Left cardiac atrium (tissue), 4 donors: ENCODE measurements at regions not wholly inside any gene's neighbourhood (a gene's known extent, or its start where the extent isn't known, plus 50 kb on each side); places are given as distances from the start of the nearest gene placed in this dataset.
A peak's percentile ranks its signal among the peaks of the same experiment; 100 is the strongest.

Source experiments
- ATAC-seq, 2 donors: fragments of 200-7000 bp; cut with Tn5 transposase; one replicate each; pipeline ENCODE4 v1.9.1; 2020; ENCODE audit warnings: mild to moderate bottlenecking in 2 of 2, moderate library complexity in 2 of 2
- DNase-seq: peaks from one replicate; pipeline ENCODE4 v3.0.0-alpha.2; 2020
- intact Hi-C, 2 donors: fragments of 100-400 bp; cut with DNase I; formaldehyde crosslinking; loops; one replicate each; pipeline versions ENCODE4 v1.14.1 to v1.15.1; 2022 to 2023
- donor health status: DM: no; HTN: yes; CAD: no.
- donor health status: DM: no; HTN: yes; CAD: no; lungs with severe emphysema.
- donor health status: DM: yes; HTN: yes; CAD: no.
- donor health status: Dilated cardiomyopathy.

DNA sequence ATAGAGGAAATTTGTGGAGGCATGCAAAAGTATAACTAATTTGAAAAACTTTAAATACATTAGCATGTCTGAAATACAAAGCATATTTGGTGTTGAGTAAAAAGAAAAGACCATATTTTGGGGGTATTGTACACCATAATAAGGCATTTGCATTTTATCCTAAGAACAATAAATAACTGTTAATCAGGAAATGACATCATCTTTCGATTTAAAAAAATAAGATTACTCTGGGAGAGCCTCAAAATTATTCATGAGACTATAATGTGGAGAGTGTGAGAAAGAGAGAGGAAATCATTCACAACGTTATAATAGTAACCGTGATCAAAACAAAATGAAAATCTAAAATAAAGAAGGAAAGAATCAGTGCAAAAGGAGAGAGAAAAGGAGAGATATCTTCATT is 712.3 kb upstream of the POT1 start:
- ATAC-seq (no peak), DNase-seq (no peak)
- intact Hi-C loops = no loop called here

DNA sequence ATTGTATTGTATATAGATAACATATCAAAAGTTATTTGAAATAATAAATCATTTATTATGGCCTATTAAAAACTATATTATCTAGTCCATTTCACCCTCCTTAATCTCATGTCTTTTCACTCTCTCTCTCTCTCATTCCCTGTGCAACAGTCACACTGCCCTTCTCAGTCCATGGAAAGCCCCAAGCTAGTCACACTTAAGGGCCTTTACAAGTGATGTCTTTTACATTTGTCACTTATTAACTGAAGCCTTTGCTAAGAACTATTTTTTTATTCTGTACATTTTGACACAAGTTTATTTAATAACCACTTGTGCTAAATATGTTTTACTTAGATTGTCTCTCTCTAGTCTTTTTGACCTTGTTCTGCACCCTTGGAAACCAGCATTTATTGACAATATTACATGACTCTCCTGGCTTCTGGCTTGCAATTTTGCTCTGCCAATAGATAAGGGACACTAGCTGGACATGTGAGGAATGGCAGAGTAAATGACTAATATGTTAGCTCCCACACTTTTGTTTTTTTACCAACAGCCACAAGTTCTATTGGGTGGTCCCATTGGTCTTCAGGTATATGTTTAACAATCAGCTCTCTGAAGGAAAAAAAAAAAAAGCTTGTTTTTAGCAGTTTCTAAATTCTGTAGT is 706.8 kb upstream of the POT1 start:
- no peak for DNase-seq
- intact Hi-C loops = no loop called here
- no peak for ATAC-seq

DNA sequence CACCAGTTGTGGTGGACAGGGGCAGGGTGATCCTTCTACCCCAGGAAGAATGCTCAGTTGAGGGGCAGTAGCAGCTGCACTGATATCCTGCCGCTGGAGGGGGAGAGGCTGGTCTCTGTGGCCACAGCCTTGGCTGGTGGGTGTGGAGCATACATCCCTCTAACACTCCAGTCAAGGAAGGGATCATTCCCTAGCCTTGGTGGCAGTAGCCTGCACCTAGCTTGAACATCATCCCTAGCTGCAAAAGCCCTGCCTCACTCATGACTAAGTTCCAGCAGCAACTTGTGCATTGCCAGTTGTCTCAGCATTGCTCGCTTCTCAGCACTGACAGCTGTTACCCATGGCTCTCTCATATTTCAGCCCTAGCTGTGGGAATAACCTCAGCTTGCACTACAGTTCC is 688.9 kb upstream of the POT1 start:
- ATAC-seq = no peak
- intact Hi-C loops = no loop called here
- DNase-seq = no peak

DNA sequence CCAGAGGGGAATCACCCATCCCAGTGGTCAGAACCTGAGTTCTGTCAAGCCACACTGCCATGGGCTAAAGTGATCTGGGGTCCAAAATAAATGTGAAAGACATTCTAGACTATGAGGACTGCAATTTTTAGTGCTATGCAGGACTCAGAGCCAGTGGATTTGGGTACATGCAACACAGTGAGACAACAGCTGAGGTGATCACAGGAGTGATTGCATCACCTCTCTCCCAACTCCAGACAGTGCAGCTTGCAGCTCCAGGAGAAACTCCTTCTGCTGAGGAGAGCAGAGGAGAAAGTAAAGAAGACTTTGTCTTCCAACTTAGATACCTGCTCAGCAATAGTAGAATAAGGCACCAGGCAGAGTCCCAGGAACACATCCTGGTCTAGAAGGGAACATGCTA is 682.0 kb upstream of the POT1 start:
- intact Hi-C loops = no loop called here
- ATAC-seq (no peak), DNase-seq (no peak)

DNA sequence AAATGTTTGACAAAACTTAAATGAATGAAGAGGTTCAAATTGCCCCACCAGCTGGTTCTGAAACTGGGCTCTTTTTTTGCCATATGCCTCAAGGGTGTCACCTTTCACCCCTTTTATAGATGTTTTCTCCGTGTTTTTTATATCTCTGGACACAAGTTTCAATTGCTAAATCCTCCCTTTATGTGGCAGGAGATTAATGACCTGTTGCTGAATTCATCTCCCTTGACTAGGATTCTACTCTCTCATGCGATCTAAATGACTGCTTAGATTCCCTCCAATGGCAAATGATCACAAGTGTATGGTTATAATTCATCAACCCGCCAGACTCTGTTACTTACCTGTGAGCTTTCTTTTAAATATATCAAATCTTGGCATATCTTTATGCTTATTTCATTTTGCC is 677.0 kb upstream of the POT1 start:
- no peak for ATAC-seq
- DNase-seq = no peak
- intact Hi-C loops = no loop called here

DNA sequence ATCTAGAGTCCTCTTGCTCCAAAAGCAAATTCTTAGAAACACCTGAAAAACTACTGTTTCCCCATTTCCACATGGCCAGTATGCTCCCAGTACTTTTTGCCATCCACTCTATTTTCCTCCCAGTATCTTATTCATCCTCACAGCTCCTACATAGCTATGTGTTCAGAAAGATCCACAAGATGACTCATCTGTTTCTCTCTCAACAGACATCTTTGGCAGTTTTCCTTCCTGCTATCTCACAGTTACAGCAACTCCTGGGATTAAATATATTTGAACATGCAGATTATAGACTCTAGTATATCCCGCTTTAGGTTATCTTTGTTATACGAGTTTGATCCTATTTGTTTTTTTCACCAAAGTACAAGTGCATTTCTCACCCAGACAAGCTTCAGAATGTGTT is 675.6 kb upstream of the POT1 start:
- intact Hi-C loops = no loop called here
- DNase-seq = no peak
- ATAC-seq = peak in 1 of 2 donors; percentile 39

DNA sequence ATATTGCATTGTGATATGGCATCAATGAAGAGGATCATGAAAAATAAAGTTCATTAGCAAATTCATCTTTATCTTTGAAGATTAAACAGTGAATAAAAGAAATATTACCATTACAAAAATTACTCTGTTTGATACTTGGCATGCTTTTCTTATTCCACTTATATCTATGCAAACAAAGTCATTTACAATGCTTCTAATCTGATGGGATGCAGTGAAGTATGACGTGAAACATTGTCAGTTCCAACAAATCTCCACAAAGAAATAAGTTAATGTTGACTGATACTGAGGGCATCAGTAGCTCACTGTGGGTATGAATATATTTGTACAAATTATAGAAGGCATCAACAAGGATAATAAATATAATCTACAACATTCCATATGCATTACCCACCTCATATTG is 672.8 kb upstream of the POT1 start:
- ATAC-seq (no peak), DNase-seq (no peak)
- intact Hi-C loops = no loop called here

DNA sequence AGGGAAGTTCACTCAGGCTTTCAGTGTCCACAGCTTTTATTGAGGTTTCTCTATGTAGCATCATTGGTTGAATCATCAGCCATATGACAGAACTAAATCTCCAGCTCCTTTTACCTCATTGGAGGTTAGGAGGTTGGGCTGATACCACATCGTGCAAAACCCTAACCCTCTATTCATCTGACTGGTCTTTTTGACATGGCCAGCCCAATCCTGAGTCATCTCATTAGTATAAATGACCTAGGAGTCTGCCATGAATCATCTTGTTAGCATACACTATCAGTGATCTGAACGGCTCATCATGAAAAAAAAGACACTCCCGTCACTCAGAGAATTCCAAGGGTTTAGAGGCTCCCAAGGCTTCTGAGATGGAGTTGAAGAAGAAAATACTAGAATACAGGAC is 669.8 kb upstream of the POT1 start:
- intact Hi-C loops = no loop called here
- DNase-seq = no peak
- no peak for ATAC-seq

DNA sequence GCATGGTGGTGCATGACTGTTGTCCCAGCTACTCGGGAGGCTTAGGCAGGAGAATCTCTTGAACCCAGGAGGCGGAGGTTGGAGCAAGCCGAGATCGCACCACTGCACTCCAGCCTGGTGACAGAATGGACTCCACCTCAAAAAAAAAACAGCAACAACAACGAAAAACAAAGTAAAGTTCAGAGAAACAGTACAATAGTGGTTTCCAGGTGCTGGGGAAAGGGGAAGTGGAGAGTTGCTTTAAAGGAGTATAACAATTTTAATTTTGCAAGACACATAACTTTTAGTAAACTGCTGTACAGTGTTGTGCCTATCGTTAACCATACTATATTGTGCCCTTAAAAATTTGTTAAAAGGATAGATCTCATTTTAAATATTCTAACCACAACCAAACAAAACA is 662.7 kb upstream of the POT1 start:
- ATAC-seq = no peak
- no peak for DNase-seq
- intact Hi-C loops = no loop called here

DNA sequence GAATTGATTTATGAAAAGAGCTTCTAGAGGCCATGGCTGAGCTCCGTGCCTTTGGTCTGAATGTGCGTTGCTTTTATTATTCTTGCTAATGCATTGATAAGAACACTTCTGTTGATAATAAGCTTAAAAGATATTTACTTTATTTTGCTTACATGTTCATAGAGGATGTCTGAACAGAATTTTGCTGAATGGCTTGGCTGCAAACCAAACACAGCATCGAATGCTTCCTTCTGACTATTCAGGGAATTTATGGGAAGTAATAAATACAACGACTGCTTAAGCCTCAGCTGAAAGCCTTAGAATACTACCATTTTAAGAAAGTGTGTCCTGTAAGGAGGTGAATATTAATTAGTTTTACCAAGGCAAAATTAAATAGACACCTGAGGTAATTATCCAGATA is 643.5 kb upstream of the POT1 start:
- ATAC-seq (no peak), DNase-seq (no peak)
- intact Hi-C loops = no loop called here

DNA sequence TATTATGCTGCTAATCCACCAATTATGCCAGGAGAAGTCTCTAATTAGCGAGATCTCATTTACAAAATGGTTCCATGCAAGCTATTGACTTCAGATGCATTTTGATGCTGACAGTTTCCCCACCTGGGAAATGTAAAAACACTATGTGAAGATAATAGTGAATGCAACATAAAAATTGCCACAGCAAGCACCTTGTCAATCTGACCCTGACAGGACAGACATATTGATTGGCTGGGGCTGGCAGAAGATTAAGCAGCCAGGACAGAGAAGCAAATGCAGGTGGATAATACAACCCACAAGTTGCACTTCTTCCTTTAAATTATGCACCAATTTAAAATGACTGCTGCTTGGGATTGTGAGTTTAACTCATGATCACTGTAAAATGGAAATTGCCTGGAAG is 642.8 kb upstream of the POT1 start:
- ATAC-seq (no peak), DNase-seq (no peak)
- intact Hi-C loops = no loop called here

DNA sequence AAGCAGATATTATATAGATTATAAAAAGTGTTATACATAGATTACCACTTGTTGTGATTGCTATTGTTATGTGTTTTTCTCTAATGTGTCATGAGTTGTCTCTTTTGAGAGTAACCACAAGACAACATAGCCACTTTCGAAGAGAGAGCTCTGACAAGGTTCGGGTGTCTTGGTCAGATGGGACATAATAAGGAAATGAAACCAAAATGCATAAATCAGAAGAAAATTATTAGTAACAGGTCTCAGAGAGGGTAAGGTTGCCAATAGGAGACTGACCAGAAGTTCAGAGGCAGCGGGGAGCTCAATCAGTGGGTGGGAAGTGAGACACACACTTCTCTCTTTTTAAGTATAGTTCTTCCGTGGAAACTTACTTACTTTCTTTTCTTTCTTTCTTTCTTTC is 639.2 kb upstream of the POT1 start:
- no peak for ATAC-seq
- intact Hi-C loops = no loop called here
- DNase-seq = no peak

DNA sequence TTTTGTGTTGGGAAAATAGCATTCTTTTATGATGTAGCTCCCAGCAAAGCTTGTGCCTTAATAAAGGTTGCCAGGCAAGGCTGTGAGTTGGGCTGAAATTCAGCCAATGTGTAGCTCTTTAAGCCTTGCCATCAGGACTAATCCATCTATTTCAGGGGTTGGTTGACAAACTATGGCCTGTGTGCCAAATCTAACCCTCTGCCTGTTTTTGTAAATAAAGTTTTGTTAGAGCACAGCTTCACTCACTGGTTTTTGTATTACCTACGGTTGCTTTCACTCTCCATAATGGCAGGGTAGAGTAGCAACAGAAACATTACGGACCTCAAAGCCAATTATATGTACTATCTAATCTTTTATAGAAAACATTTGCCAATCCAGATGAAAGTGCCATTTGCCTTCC is 638.1 kb upstream of the POT1 start:
- DNase-seq (no peak), ATAC-seq (no peak)
- intact Hi-C loops = no loop called here

DNA sequence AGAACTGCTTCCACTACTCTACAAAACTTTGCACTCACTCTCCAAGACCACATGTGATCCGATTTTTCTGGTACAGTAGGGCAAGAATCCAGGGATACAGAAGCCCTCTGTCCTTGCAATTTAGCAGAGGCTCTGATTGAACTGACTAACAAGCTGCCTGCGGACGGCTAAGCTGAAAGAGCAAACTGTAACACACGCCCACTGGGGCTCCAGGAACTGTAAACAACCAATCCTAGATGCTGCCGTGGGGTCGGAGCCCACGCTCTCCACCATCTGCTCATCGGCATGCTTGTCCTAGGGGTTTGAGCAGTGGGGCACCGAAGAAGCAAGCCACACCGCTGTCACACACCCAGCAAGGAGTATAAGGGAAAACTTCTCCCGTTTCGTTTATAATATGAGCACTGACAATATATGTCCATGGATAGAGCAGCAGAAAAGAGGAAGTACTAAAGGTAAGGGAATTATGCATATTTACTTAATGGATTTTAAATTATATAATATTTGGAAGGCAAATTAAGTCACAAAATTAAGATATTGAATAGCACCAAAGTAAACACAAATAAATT is 634.4 kb upstream of the POT1 start:
- DNase-seq (no peak), ATAC-seq (no peak)
- intact Hi-C loops = no loop called here

DNA sequence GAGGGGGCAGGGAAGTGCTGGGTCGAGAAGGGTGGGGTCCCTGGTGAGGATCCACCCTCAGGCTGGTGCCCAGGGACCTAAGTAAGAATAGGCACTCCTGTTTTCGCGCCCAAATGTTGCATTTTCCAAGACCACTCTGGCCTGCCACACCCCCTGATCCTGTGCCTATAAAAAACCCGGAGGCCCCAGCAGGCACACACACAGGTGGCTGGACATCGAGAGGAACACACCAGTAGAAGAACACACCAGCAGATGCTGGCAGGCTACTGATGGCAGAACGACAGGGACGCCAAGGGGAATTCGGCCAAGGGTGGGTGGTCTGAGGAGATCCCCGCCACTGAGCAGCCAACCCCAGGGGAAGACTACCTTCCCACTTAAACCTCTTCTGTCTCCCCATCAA is 633.9 kb upstream of the POT1 start:
- no peak for DNase-seq
- no peak for ATAC-seq
- intact Hi-C loops = no loop called here

DNA sequence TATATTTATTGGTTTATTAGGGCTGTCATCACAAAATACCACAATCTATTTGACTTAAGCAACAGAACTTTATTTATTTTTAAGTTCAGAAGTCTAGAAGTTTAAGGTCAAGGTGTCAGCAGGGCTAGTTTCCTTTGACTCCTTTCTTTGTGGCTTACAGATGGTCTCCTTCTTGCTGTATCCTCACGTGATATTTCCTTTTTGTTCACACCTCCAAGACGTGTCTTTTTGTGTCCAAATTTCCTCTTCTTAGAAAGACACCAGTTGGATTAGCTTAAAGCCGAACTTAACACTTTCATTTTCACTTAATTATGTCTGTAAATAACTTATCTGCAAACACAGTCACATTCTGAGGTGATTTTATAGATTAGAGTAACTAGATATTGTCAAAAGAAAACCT is 631.4 kb upstream of the POT1 start:
- intact Hi-C loops = no loop called here

DNA sequence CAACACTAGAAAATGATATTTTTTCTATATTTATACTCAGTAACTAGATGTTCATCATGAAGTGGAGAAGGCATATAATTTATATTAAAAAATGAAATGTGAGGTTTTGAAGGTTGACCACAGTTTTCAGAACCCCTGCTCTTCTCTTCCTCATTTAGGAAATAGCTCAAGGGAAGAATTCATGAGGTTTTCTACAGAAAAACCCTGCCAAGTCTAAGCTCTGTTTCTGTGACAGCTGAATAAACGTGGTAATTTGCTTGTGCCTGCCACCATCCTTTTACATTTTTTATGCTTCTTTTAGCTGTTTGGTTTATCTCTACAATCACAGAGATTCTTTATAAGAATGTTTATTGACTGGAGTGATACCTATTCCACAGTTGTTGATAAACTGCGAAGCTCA is 630.3 kb upstream of the POT1 start:
- intact Hi-C loops = no loop called here

More for the DNA sequence above, 631.4 kb upstream of the POT1 start:
- no peak for DNase-seq
- no peak for ATAC-seq

DNA sequence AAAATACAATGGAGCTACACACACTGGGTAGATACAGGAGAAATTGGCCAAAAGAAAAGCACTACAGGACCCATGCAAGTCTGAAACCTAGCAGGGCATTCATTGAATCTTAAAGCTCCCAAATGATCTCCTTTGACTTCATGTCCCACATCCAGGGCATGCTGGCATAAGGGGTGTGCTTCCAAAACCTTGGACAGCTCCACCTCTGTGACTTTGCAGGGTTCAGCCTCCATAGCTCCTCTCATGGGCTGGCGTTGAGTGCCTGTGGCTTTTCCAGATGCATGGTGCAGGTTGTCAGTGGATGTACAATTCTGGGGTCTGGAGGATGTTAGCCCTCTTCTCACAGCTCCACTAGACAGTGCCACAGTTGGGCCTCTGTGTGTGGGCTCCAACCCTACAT is 626.3 kb upstream of the POT1 start:
- intact Hi-C loops = no loop called here
- no peak for DNase-seq
- no peak for ATAC-seq

More for the DNA sequence above, 630.3 kb upstream of the POT1 start:
- DNase-seq = no peak
- ATAC-seq = no peak

DNA sequence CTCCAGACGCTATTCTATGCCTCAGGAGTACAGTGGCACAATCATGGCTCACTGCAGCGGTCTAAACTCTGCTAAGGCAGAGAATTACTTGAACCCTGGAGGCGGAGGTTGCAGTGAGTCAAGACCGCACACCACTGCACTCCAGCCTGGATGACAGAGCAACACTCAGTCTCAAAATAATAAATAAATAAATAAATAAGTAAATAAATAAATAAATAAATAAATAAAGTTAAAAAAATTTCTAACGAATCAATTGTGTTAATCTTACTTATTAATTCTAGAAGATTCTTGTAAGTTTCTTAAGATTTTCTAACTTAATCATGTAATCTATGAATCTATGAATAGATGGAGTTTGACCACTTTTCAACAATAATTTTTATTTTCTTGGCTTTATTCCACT is 621.4 kb upstream of the POT1 start:
- DNase-seq (no peak), ATAC-seq (no peak)
- intact Hi-C loops = no loop called here

DNA sequence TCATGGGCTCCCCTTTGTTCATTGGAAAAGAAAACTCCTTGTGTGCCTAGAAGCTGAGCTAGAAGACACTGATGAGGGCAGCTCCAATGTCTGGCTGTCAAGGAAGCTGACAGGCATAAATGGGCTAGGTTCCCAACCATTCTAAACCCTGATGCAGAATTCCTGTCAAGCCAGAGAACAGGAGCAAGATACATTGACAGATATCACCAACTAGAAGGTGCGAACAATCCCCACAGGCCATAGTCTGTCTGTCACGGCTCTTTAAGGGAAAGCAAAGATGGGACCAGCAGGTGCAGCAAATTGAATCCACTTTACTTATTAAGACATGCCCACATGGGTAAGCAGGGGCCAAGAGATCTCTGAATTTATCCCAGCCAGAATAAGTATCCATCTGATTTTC is 617.9 kb upstream of the POT1 start:
- ATAC-seq (no peak), DNase-seq (no peak)
- intact Hi-C loops = no loop called here

DNA sequence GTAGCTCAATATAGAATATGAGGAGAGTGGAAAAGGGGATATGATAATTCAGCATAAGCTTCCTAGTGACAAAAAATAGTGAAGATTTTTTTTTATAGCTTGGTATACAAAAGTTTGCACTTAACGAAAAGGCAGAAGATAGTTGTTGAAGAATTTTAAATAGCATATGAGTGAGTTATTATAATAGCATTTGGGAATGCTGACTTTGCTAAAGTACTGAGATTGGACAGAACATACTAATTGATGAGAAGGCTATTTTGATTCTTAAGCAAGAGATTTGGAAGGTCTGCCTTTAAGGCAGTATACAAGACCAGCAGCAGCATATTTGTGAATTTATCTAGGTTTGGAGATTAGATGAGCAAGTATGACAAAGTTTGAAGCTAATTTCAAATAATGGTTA is 600.9 kb upstream of the POT1 start:
- no peak for DNase-seq

DNA sequence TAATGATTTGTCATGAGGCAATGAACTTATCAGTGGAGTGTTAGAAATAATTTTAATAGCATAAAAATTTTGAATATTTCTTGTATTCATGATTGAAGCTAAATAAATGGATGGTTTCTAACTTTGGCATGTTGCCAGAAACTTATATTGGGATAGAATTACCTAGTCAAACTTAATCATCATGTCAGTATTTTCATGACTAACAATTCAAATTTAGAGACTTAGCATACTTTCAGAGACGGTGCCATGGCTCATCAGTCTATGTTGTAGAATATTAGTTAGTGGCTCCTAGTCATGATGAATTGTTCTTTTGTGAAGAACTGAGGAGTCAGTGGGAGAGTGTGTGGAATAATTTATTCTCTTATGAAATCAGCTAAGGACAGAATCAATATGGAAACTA is 599.6 kb upstream of the POT1 start:
- no peak for ATAC-seq
- no peak for DNase-seq
- intact Hi-C loops = no loop called here

More for the DNA sequence above, 600.9 kb upstream of the POT1 start:
- intact Hi-C loops = no loop called here
- no peak for ATAC-seq
